Liver (tissue), 8 donors: ENCODE measurements at regions not wholly inside any gene's neighbourhood (a gene's known extent, or its start where the extent isn't known, plus 50 kb on each side); places are given as distances from the start of the nearest gene placed in this dataset.

Experiments used
- DNase-seq: peaks from one replicate; pipeline ENCODE4 v3.0.0-alpha.2; 2017; ENCODE audit warnings: low spot score
- H3K27ac ChIP-seq, 2 donors: one replicate each; pipeline ENCODE4 v1.7.0; 2013; ENCODE audit warnings: inconsistent platforms in 2 of 2, low read length in 2 of 2, control low read depth in 1 of 2, low read depth in 1 of 2, mild to moderate bottlenecking in 1 of 2
- H3K27me3 ChIP-seq, 4 donors: one replicate each; pipeline versions ENCODE4 v1.6.1 to v1.7.0; 2013; ENCODE audit warnings: low read length in 3 of 4, inconsistent platforms in 1 of 4, mild to moderate bottlenecking in 1 of 4, moderate library complexity in 1 of 4; ENCODE audit not compliant: control insufficient read depth in 4 of 4, insufficient read depth in 4 of 4
- H3K36me3 ChIP-seq, 4 donors: one replicate each; pipeline versions ENCODE4 v1.6.1 to v1.7.0; 2013; ENCODE audit warnings: low read length in 3 of 4, mild to moderate bottlenecking in 3 of 4, low read depth in 1 of 4, moderate library complexity in 1 of 4; ENCODE audit not compliant: control insufficient read depth in 4 of 4, insufficient read depth in 3 of 4
- H3K4me1 ChIP-seq, 4 donors: one replicate each; pipeline versions ENCODE4 v1.6.1 to v1.7.0; 2013; ENCODE audit warnings: low read length in 3 of 4, mild to moderate bottlenecking in 3 of 4, moderate library complexity in 1 of 4; ENCODE audit not compliant: control insufficient read depth in 4 of 4, insufficient read depth in 4 of 4
- H3K4me3 ChIP-seq, 3 donors: one replicate each; pipeline versions ENCODE4 v1.6.1 to v1.7.0; 2013; ENCODE audit warnings: low read length in 3 of 3, control low read depth in 1 of 3, low read depth in 1 of 3, mild to moderate bottlenecking in 1 of 3
- H3K9ac ChIP-seq, 2 donors: one replicate each; pipeline ENCODE4 v1.7.0; 2013; ENCODE audit warnings: low read length in 2 of 2, mild to moderate bottlenecking in 2 of 2, moderate library complexity in 2 of 2, control low read depth in 1 of 2, low read depth in 1 of 2
- H3K9me3 ChIP-seq, 4 donors: one replicate each; pipeline versions ENCODE4 v1.6.1 to v1.7.0; 2013; ENCODE audit warnings: low read length in 3 of 4; ENCODE audit not compliant: control insufficient read depth in 4 of 4
- ATF3 ChIP-seq: IDR thresholded peaks from 2 replicates; pipeline ENCODE4 v1.6.1; 2016; ENCODE audit warnings: antibody characterized with exemption
- CTCF ChIP-seq: fragments of 150-350 bp; IDR thresholded peaks from 2 replicates; pipeline ENCODE4 v1.5.1; 2017; ENCODE audit warnings: improper control_type of control experiment, low read depth, low read length; ENCODE audit not compliant: missing input control
- EGR1 ChIP-seq, 2 donors: IDR thresholded peaks; 2 replicates each; pipeline ENCODE4 v1.6.1; 2016 to 2018; ENCODE audit warnings: antibody characterized with exemption in 2 of 2, low read depth in 2 of 2
- GABPA ChIP-seq, 2 donors: IDR thresholded peaks in 1 of 2; conservative IDR thresholded peaks in 1 of 2; 2 replicates each; pipeline ENCODE4 v1.6.1; 2016; ENCODE audit warnings: antibody characterized with exemption in 2 of 2, mild to moderate bottlenecking in 1 of 2, moderate library complexity in 1 of 2
- HNF4A ChIP-seq, 2 donors: conservative IDR thresholded peaks; 2 replicates each; pipeline ENCODE4 v1.6.1; 2016; ENCODE audit warnings: antibody characterized with exemption in 2 of 2, mild to moderate bottlenecking in 2 of 2
- HNF4G ChIP-seq: IDR thresholded peaks from 2 replicates; pipeline ENCODE4 v1.6.1; 2016; ENCODE audit warnings: antibody characterized with exemption
- JUND ChIP-seq, 2 donors: IDR thresholded peaks; 2 replicates each; pipeline ENCODE4 v1.6.1; 2016; ENCODE audit warnings: antibody characterized with exemption in 2 of 2
- MAX ChIP-seq: IDR thresholded peaks from 2 replicates; pipeline ENCODE4 v1.6.1; 2016; ENCODE audit warnings: antibody characterized with exemption
- NR2F2 ChIP-seq: IDR thresholded peaks from 2 replicates; pipeline ENCODE4 v1.6.1; 2016; ENCODE audit warnings: antibody characterized with exemption
- RAD21 ChIP-seq, 2 donors: IDR thresholded peaks; 2 replicates each; pipeline ENCODE4 v1.6.1; 2016; ENCODE audit warnings: antibody characterized with exemption in 2 of 2, mild to moderate bottlenecking in 2 of 2
- REST ChIP-seq: IDR thresholded peaks from 2 replicates; pipeline ENCODE4 v1.6.1; 2016; ENCODE audit warnings: antibody characterized with exemption, mild to moderate bottlenecking
- RXRA ChIP-seq, 2 donors: IDR thresholded peaks; 2 replicates each; pipeline ENCODE4 v1.6.1; 2017 to 2018; ENCODE audit warnings: antibody characterized with exemption in 2 of 2, mild to moderate bottlenecking in 1 of 2
- SP1 ChIP-seq: IDR thresholded peaks from 2 replicates; pipeline ENCODE4 v1.6.1; 2018; ENCODE audit warnings: antibody characterized with exemption, mild to moderate bottlenecking
- ZBTB33 ChIP-seq: IDR thresholded peaks from 2 replicates; pipeline ENCODE4 v1.6.1; 2016; ENCODE audit warnings: antibody characterized with exemption
- WGBS: extraction: QIAGEN DNeasy Blood & Tissue Kit; methylation state at CpG from one replicate; pipeline ENCODE4 v1.1.7; 2013; 5-methylcytosine and 5-hydroxymethylcytosine counted together
- donor health status: healthy.
- donor health status: healthy.
- donor health status: healthy.
- donor health status: healthy.
- donor health status: healthy.

GRCh38 chr3:150062492-150062891, 91.8 kb upstream of the PFN2 start:
- Histone ChIP-seq H3K9ac (no peak overlapping the region), H3K36me3 (no peaks in the 10 kb centered on the region), H3K27ac (no peak overlapping the region), H3K4me1 (no peaks in the 10 kb centered on the region), H3K9me3 (no peaks in the 10 kb centered on the region), H3K4me3 (no peak overlapping the region), H3K27me3 (peaks cover 0 to 8% (median 1%) of the 10 kb centered on the region in 4 donors)
- 54% methylated on average over 6 of the region's 6 CpGs for WGBS
- no peak for TF ChIP-seq MAX
- TF ChIP-seq HNF4G, result no peak
- no peak for TF ChIP-seq NR2F2
- TF ChIP-seq REST, result no peak
- no peak for TF ChIP-seq ZBTB33
- no peak for TF ChIP-seq ATF3
- TF ChIP-seq SP1, result no peak
- no peak for TF ChIP-seq HNF4A (conservative IDR thresholded peaks at IDR 0.05)
- TF ChIP-seq CTCF, result no peak
- TF ChIP-seq RAD21 (IDR thresholded peaks at IDR 0.05), result no peak
- no peak for TF ChIP-seq GABPA (IDR thresholded peaks at IDR 0.05 in 1 of 2, conservative IDR thresholded peaks at IDR 0.05 in 1 of 2)
- TF ChIP-seq JUND (IDR thresholded peaks at IDR 0.05), result no peak
- no peak for TF ChIP-seq RXRA (IDR thresholded peaks at IDR 0.05)
- DNase-seq, result no peak

- Histone ChIP-seq H3K9ac (no peak overlapping the region), H3K27me3 (peaks cover 0 to 3% (median 1%) of the 10 kb centered on the region in 4 donors), H3K36me3 (no peaks in the 10 kb centered on the region), H3K4me1 (no peaks in the 10 kb centered on the region), H3K9me3 (no peaks in the 10 kb centered on the region), H3K4me3 (no peak overlapping the region), H3K27ac (no peak overlapping the region)
- DNase-seq, result no peak
- TF ChIP-seq JUND (IDR thresholded peaks at IDR 0.05) (no peak), MAX (no peak), SP1 (no peak), REST (no peak), EGR1 (IDR thresholded peaks at IDR 0.05; ENCODE audit: low read depth in 2 of 2) (no peak), ZBTB33 (no peak), GABPA (IDR thresholded peaks at IDR 0.05 in 1 of 2, conservative IDR thresholded peaks at IDR 0.05 in 1 of 2) (no peak)
- 90% methylated on average over 4 of the region's 4 CpGs for WGBS
Observed at GRCh38 chr3:150061288-150062024, 90.8 kb upstream of the PFN2 start.
